GM12878 (cell line): ENCODE measurements at regions not wholly inside any gene's neighbourhood (a gene's known extent, or its start where the extent isn't known, plus 50 kb on each side); places are given as distances from the start of the nearest gene placed in this dataset.

Experiments used
- CREM ChIP-seq: IDR thresholded peaks from 2 replicates; pipeline ENCODE4 v1.6.1; 2014; ENCODE audit warnings: antibody characterized with exemption, low read depth
- HCFC1 ChIP-seq: fragments of 150-350 bp; IDR thresholded peaks from 2 replicates; pipeline ENCODE4 v1.6.1; 2014; ENCODE audit warnings: low read length
- HDGF ChIP-seq: fragments of 450-650 bp; IDR thresholded peaks from 2 replicates; pipeline ENCODE4 v1.6.1; 2016; ENCODE audit warnings: antibody characterized with exemption
- IRF5 ChIP-seq: fragments of 450-650 bp; IDR thresholded peaks from 2 replicates; pipeline ENCODE4 v1.6.1; 2017; ENCODE audit warnings: borderline replicate concordance
- JUNB ChIP-seq: IDR thresholded peaks from 2 replicates; pipeline ENCODE4 v1.6.1; 2016; ENCODE audit warnings: antibody characterized with exemption, mild to moderate bottlenecking
- ZBTB11 ChIP-seq: fragments of 450-650 bp; formaldehyde crosslinking; IDR thresholded peaks from 2 replicates; pipeline ENCODE4 v1.5.0; 2022; ENCODE audit warnings: mild to moderate bottlenecking, missing genetic modification characterization
- ZBTB40 ChIP-seq: fragments of 450-650 bp; IDR thresholded peaks from 2 replicates; pipeline ENCODE4 v1.6.1; 2016; ENCODE audit warnings: mild to moderate bottlenecking, moderate library complexity, borderline replicate concordance
- TF ChIP-seq, protein P1 (sequence below): fragments of 450-650 bp; IDR thresholded peaks from 2 replicates; pipeline ENCODE4 v1.6.1; 2017; ENCODE audit warnings: antibody characterized with exemption, mild to moderate bottlenecking, moderate library complexity

DNA sequence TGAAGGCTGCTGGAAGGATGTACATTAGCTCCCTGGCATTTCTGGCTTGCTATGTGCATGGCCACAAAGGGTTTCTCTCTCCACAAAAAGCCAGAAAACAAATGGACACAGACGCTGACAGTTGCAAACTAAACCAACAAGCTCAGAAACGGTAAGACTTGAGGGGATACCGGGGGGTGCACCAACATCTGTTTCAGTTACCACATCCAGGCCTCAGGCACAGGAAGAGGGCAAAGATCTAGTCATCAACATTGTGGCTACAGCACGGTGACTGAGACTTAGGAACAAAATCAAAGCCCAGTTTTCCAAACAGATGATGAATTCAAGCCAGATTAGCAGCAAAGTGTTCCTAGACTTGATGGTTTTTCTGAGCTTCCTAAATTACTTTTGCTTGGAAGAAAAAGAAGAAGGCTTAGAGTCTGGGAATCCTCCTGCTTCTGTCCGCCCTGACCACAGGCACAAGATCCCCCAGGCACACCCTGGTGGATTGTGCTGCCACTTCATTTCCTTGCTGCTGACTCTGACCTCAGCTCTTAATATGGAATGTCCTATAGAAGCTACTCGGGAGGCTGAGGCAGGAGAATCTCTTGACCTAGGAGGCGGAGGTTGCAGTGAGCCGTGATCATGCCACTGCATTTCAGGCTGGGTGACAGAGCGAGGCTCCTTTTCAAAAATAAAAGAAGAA is 54.2 kb upstream of the ADGRF1 start (continued):
- no peak for TF ChIP-seq ZBTB40
- TF ChIP-seq CREM, result no peak
- TF ChIP-seq HCFC1, result no peak
- no peak for TF ChIP-seq JUNB
- TF ChIP-seq, protein P1, sequence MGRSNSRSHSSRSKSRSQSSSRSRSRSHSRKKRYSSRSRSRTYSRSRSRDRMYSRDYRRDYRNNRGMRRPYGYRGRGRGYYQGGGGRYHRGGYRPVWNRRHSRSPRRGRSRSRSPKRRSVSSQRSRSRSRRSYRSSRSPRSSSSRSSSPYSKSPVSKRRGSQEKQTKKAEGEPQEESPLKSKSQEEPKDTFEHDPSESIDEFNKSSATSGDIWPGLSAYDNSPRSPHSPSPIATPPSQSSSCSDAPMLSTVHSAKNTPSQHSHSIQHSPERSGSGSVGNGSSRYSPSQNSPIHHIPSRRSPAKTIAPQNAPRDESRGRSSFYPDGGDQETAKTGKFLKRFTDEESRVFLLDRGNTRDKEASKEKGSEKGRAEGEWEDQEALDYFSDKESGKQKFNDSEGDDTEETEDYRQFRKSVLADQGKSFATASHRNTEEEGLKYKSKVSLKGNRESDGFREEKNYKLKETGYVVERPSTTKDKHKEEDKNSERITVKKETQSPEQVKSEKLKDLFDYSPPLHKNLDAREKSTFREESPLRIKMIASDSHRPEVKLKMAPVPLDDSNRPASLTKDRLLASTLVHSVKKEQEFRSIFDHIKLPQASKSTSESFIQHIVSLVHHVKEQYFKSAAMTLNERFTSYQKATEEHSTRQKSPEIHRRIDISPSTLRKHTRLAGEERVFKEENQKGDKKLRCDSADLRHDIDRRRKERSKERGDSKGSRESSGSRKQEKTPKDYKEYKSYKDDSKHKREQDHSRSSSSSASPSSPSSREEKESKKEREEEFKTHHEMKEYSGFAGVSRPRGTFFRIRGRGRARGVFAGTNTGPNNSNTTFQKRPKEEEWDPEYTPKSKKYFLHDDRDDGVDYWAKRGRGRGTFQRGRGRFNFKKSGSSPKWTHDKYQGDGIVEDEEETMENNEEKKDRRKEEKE, result no peak
- TF ChIP-seq ZBTB11 (CRISPR knock-in tag), result no peak
- TF ChIP-seq HDGF, result no peak
- TF ChIP-seq IRF5, result no peak
